ENCODE measurements at regions not wholly inside any gene's neighbourhood (a gene's known extent, or its start where the extent isn't known, plus 50 kb on each side); places are given as distances from the start of the nearest gene placed in this dataset.

DNA sequence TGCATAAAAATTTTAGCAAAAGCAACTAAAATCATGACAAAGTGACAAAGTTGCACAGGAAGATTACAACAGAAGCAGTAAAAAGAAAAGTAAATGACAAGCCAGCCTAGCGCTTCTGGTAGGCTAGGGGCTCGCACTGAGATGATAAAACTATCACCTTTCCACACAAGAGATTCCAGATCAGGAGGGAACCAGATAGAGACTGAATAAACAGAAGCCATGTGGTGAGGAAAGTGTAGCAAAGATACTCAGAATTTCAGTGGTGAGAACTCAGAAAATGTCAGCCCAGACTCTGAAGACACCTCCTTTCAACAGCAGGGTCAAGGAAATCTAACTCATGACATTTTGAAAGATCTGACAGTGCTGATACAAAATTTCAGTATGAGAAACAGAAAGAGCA, 77.4 kb upstream of the DNAJC10 start:
- DNase-seq, result no peak
- H3K27ac ChIP-seq, result no peak overlapping the region
- no peaks in the 10 kb centered on the region for H3K4me1 ChIP-seq
- no peaks in the 10 kb centered on the region for H3K27me3 ChIP-seq
- 88 to 95% methylated on average over 2 of the region's 2 CpGs for WGBS, 2 donors
- intact Hi-C loops (cut with DNase I; ENCODE audit: low total_unique reads), result no loop called here
- no peaks in the 10 kb centered on the region for H3K9me3 ChIP-seq
- TF ChIP-seq POLR2A (IDR thresholded peaks at IDR 0.05), result no peak
- TF ChIP-seq, protein P1, sequence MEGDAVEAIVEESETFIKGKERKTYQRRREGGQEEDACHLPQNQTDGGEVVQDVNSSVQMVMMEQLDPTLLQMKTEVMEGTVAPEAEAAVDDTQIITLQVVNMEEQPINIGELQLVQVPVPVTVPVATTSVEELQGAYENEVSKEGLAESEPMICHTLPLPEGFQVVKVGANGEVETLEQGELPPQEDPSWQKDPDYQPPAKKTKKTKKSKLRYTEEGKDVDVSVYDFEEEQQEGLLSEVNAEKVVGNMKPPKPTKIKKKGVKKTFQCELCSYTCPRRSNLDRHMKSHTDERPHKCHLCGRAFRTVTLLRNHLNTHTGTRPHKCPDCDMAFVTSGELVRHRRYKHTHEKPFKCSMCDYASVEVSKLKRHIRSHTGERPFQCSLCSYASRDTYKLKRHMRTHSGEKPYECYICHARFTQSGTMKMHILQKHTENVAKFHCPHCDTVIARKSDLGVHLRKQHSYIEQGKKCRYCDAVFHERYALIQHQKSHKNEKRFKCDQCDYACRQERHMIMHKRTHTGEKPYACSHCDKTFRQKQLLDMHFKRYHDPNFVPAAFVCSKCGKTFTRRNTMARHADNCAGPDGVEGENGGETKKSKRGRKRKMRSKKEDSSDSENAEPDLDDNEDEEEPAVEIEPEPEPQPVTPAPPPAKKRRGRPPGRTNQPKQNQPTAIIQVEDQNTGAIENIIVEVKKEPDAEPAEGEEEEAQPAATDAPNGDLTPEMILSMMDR (IDR thresholded peaks at IDR 0.05), result no peak
- no peaks in the 10 kb centered on the region for H3K36me3 ChIP-seq (ENCODE audit: low read depth, missing control alignments)
- no peak overlapping the region for H3K4me3 ChIP-seq

DNA sequence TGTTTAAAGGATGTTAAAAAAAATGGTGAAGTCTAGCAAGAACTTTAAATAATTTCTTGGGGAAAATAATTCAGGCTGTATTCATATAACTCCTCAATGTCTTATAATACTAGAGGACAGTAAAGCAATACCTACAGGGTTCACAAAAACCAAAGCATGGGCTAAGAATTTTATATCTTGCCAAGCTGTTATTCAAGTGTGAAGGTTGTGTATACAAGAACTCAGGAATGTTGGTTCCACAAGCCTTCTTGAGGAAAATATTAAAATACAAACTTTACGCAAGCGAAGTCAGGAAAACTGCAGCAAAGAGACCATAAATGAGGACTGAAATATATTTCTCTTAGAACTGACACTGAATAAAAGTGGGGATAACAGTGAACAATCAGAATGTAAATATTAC, 76.1 kb upstream of the DNAJC10 start:
- Histone ChIP-seq H3K9me3 (no peaks in the 10 kb centered on the region), H3K36me3 (ENCODE audit: low read depth, missing control alignments) (no peaks in the 10 kb centered on the region), H3K4me1 (no peaks in the 10 kb centered on the region), H3K27ac (no peak overlapping the region), H3K27me3 (no peaks in the 10 kb centered on the region), H3K4me3 (no peak overlapping the region)
- TF ChIP-seq POLR2A (IDR thresholded peaks at IDR 0.05), result no peak
- TF ChIP-seq, protein P1 (IDR thresholded peaks at IDR 0.05), result no peak
- 96 to 97% methylated on average over 2 of the region's 2 CpGs for WGBS, 2 donors
- intact Hi-C loops (cut with DNase I; ENCODE audit: low total_unique reads), result no loop called here
- DNase-seq, result no peak

DNA sequence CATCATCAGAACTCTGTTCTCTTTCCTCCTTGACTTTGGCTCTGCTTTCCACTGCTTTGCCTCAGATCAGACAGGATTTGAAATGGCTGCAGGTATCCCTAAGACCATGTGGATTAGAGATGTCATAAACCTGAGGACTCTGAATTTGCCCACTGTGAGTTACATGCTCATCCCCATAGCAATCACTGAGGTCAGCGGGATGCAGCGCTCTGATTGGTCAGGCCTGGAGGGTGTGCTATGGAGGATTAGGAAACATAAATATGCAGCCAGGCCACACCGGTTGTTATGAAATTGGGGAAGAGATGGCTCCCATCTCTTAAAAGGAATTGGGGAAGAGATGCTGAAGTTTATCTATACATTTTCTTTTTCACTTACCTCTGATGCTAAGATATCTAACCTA, 73.7 kb upstream of the DNAJC10 start:
- H3K4me1 ChIP-seq, result no peaks in the 10 kb centered on the region
- peak; percentile 54 for DNase-seq
- no peaks in the 10 kb centered on the region for H3K27me3 ChIP-seq
- no peak for TF ChIP-seq POLR2A (IDR thresholded peaks at IDR 0.05)
- TF ChIP-seq, protein P1 (IDR thresholded peaks at IDR 0.05), result no peak
- 72 to 82% methylated on average over 3 of the region's 3 CpGs for WGBS, 2 donors
- no peaks in the 10 kb centered on the region for H3K9me3 ChIP-seq
- H3K4me3 ChIP-seq, result no peak overlapping the region
- H3K36me3 ChIP-seq (ENCODE audit: low read depth, missing control alignments), result no peaks in the 10 kb centered on the region
- intact Hi-C loops (cut with DNase I; ENCODE audit: low total_unique reads), result no loop called here
- H3K27ac ChIP-seq, result no peak overlapping the region

DNA sequence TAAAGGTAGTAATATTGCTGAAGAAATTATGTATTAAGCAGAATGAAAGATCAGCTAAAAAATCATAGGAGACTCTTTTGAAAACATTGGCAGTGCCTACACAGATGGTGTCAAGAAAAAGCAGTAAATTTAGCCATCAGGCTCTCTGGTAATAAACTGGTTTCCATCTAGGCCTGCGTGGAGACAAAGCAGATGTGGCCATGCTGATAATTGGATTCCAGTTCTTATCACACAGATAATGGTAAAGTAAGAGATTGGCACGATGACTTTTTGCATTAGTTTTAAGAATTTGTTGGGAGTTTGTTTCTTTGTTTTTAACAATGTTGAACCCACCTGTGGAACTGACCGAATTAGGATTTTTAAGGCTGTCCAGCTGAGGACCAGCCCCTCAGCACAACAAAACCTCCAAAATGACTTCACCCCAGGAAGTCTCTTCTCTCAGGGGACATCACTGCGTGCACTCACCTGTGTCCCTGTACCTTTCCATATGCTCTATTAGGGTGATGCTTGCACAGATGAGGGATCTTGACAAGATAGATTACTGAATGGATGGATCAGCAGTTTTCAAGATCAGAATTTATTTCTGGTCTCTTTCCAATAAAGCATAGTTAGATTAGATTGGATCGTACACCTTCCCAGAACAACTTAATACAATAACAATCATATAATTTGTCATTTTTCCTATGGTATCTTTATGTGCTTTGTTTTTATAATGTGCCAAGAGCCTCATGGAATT, 69.1 kb upstream of the DNAJC10 start:
- DNase-seq, result no peak

More for the DNA sequence above, 69.1 kb upstream of the DNAJC10 start:
- intact Hi-C loops (cut with DNase I; ENCODE audit: low total_unique reads), result no loop called here
- H3K27ac ChIP-seq, result no peak overlapping the region
- no peaks in the 10 kb centered on the region for H3K9me3 ChIP-seq
- H3K36me3 ChIP-seq (ENCODE audit: low read depth, missing control alignments), result no peaks in the 10 kb centered on the region
- WGBS, 2 donors, result 75 to 77% methylated on average over 5 of the region's 5 CpGs
- no peak overlapping the region for H3K4me3 ChIP-seq
- no peak for TF ChIP-seq POLR2A (IDR thresholded peaks at IDR 0.05)
- TF ChIP-seq, protein P1 (IDR thresholded peaks at IDR 0.05), result no peak
- no peaks in the 10 kb centered on the region for H3K4me1 ChIP-seq
- no peaks in the 10 kb centered on the region for H3K27me3 ChIP-seq
